RCC 7860 (cell line): ENCODE measurements at regions not wholly inside any gene's neighbourhood (a gene's known extent, or its start where the extent isn't known, plus 50 kb on each side); places are given as distances from the start of the nearest gene placed in this dataset.
"Not testable (repeated sequence)": the region's sequence is repeated elsewhere in the genome, so short reads cannot be mapped to it uniquely, and the experiment has no call there.

Experiments
- DNase-seq: peaks from one replicate; pipeline ENCODE4 v3.0.0-alpha.2; 2015; ENCODE audit warnings: low spot score
- FAIRE-seq: peaks from 2 replicates; lab custom pipeline; 2012; peaks lifted over from hg19 to GRCh38; lab: Jason Lieb, UNC

DNA sequence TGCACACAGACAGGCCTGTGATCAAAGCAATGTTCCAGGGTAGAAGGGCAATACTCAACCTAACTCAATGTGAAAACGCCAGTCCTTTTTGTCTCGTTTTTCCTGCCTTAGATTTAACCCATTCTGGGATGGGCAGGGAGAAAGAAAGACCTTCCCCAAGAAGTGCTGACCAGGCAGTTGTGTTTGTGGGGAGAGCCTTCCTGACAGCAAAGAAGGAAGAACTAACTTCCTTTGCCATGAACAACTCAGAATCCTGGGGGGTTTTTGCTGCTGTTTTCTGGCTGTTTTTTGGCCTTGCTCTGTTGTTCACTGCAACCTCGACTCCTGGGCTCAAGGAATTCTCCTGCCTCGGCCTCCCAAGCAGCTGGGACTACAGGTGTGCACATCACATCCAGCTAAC, 112.0 kb upstream of the RAB4A start:
- DNase-seq (no peak), FAIRE-seq (no peak)

DNA sequence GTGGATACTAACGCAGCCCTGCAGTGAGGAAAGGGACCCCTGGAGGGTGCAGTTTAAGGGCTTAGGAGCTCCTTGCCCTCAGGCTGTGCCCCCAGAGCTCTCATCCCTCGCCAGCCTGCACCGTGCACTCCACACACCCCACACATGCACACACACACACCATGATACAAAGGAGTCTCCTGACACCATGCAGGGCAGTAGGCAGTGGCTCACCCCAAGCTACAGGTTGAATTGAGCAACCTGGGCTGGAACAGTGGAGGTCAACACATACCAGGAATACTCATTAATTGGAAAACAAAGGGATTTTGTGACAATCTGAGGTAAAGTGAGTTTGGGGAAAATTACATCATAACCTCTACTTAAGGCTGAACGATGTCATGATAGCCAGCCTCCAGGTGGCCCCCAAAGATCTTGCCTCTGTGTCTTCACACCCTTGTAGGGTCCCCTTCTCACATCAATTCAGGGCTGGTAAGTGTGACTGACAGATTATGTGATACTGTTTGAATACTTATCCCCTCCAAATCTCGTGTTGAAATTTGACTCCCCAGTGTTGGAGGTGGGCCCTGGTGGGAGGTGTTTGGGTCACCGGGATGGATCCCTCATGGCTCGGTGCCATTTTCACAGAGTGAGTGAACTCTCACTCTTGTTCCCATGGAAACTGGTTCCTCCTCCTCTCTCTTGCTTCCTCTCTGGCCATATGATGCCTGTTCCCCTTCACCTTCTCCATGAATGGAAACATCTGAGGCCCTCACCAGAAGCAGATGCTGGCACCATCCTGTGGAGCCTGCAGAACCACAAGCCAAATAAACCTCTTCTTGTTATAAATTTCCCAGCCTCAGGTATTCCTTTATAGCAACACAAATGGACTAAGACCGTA, 111.0 kb upstream of the RAB4A start:
- DNase-seq: no peak
- no peak for FAIRE-seq

DNA sequence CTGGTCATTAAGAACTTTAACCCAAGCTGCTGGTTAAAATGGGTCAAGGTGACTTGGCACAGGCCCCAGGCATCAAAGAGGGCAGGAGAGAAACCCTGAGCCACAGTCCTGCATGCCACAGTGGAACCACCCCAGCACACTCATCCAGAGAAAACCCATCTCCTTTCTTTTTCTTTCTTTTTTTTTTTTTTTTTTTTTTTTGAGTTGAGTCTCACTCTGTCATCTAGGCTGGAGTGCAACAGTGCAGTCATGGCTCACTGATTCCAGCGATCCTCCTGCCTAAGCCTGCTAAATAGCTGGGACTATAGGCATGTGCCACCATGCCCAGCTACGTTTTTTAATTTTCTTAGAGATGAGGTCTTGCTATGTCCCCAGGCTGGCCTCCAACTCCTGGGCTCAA, 109.2 kb upstream of the RAB4A start:
- DNase-seq: peak; percentile 35
- FAIRE-seq: peak; percentile 51

DNA sequence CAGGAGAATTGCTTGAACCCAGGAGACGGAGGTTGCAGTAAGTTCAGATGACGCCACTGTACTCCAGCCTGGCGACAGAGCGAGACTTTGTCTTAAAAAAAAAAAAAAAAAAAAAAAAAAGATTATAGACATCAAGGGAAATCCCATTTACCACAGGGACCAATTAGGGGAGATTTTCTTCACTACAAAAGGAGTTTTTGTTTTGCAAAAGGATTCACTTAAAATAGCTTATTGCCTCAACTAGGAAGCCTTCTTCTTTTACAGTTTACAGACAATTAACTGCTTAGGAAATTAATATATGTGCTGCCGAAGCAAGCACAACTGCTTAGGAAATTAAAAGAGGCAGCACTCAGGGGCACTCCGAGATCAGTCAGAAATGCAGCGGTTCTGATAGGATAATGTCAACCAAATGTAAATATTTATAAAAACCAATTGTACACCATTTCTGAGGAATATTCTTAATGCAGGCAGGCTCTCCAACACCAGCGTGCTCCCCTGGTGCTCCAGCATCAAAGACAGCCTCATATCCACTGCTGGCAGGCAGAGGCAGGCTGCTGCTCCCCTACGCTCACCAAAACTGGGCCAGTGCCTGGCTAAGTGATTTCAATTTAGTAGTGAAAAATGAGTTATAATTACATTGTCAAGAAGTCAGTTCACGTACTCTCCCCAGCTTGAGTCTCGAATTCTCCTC, 107.9 kb upstream of the RAB4A start:
- no peak for FAIRE-seq
- no peak for DNase-seq

DNA sequence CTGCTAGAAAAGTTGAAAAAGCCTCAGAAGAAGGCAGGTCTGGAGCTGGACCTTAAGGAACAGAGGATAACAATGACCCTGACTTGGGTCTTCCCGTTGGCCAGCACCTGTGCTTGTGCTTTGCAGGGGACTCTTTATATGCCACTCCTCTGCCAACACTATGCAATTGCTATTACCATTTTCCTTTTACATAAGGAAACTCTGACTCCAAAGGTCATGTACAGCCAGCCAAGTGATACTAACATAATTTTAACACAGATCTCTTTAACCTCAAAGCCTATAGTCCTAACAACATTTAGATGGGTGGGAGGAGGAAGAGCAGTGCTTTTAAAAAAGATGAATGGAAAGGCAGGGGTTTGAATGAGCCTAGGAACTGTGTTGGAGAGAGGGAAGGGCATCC, 106.6 kb upstream of the RAB4A start:
- FAIRE-seq (no peak), DNase-seq (no peak)

DNA sequence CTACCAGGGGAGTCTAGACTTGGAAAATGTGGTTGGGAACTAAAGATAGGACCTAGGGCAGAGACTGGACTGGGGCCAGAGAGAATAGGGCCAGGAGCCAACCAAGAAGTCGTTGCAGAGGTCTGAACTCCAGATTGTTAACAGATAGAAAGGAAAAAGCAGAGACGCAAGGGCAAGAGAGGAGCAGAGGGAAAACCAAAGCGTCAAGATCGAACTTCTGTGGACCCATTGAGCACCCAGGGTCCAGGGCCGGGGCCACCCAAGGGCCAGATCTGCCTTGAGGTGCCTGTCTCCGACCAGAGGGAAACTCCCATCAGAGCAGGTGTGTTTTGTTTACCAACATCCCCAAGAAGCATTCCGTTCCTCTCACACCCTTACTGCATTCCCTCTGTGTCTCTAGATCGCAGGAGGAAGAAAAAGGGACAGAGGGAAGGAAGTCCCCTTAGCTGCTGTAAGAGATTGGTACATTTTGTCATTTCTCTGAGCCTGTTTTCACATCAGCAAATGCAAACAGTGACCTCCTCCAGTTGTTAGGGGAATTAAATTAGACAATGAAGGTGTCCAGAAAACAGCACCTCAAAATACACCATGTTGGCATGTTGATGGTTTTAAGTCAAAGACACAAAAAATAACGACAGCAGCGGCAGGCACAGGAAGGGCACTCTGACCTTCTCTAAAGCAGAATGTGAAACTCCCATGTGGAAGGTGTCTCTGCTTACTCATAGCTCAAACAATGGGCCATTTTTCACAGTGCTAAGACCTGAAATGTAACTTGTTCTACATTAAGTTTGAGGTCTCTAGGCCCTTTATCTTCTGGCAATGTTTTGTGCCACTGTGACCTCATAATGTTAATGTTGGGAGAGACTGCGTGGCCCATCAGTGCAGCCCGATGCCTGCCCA, 105.8 kb upstream of the RAB4A start:
- DNase-seq (no peak), FAIRE-seq (no peak)

DNA sequence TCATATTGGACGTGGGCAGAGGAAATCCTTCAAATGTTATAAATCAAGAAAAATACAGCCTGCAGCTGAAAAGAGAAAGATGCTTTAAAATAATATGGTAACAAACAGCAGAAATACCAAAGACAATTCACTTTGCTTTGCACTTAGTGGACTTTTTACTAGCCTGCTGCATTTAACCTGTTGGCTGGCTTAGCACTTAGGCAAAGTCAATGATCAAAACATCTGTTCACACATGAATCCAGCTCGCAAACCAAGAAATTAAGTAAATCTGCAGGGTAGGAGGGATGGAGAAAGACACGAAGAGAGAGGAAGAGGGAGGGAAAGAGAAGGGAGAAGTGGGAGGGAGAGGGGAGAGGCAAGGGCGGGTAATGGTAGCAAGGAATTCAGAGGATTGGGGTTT, 103.6 kb upstream of the RAB4A start:
- no peak for DNase-seq
- no peak for FAIRE-seq

DNA sequence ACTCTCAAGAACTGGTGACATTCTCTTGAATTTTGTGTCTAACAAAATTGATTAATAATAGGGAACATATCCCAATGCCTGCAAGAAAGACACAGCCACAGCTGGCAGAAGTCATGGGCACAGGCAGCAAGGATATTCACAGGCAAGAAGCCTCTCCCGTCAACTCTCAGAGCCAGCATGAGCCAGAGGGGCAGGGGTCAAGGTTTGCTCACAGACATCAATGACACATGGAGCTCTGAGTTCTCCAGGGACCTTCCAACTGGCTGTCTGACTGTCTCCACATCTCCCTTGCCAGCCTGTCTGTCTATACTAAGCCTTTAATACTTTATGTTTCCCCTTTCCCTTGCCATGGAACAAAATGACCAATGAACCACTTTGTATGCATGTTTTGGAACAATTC, 101.5 kb upstream of the RAB4A start:
- FAIRE-seq (no peak), DNase-seq (no peak)

DNA sequence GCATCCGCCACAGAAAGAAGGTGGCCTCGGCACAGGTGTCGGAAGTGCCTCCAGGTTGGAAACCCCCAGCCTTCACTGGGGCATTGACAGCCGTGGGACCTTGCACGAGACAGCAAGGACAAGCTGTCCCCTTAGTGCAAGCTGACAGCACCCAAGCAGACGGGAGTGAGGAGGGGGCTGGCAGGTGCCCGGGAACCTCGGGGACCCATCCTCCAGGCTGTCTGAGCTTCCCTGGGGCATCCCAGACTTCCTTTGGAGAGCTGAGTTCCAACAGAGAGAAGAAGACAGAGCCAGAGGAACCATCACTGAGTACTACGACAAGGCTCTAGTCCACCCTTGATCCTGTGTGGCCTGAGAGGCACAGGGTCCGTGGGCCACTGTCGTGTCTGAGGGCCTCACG, 100.6 kb upstream of the RAB4A start:
- no peak for FAIRE-seq
- DNase-seq: no peak

DNA sequence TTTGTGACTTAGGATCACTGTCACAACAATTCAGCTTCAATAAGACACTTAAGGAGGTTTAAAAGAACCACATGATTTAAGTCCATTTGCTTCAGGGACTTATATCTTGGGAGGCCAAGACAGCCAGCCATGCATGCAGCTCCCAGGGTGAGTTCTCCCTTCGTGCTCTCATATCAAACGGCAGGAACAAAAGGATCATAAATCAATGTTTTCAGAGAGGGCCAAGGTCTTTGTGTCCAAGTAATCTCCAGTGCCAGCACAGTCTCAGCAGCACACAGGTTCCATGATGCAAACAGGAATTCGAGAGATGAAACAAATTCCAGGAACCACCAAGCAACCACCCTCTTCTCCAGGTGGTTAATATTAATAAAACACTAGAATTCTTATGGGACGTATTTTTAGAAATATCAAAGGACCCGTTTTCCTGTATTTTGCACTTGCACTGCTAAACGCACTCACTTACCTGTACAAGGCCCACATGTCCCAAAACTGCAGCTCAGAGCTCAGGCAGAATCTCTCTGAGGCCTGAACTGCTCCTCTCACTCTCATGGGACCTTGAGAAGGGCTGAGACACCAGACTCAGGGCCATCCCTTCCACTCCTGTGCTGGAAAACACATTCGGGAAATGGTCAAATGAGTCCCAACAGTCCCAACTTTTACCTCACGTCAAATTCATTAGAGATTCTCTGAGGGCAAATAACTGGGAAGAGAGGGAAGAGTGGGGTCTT, 100.0 kb upstream of the RAB4A start:
- FAIRE-seq (no peak), DNase-seq (no peak)

DNA sequence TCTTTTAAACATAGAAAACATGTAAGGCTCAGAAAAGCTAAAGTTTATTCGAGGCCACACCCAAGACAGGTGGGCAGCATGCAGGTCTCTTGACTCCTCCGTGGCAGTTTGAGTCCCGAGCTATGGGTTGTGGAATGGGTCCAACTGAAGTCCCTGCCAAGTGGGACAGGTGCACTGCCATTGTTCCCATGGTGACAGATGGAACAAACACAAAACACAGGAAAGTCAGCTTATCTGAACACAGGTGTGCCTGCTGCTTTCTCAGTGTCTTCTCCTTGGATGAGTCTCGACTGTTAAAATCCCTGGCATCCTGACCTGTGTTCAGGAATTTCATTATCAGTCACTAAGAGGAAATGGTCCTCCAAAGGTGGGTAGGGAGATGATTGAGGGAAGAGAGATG, 99.0 kb upstream of the RAB4A start:
- DNase-seq (no peak), FAIRE-seq (no peak)

DNA sequence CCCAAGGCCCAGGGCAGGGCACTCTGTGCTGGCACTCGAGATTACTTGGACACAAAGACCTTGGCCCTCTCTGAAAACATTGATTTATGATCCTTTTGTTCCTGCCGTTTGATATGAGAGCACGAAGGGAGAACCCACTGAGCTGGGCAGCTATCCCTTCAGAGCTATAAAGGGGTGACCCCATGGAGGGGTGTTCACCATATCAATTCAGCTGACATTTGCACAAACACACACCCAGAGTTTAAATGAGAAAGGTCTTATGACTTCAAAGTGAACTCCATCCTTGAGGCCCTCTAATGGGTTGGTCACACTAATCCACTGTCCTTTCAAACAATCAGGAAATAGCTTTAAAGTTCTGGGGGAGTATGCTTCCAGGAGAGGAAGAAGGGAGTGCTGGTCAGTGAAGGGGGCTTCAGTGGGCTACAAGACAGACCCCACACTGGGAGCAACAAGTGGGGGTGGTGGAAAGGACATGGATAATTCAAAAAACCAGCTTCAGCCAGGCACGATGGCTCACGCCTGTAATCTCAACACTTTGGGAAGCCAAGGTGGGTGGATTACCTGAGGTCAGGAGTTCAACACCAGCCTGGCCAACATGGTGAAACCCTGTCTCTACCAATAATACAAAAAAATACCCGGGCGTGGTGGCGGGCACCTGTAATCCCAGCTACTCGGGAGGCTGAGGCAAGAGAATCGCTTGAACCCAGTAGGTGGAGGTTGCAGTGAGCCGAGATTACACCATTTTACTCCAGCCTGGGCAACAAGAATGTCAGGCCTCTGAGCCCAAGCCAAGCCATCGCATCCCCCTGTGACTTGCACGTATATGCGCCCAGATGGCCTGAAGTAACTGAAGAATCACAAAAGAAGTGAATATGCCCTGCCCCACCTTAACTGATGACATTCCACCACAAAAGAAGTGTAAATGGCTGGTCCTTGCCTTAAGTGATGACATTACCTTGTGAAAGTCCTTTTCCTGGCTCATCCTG, 97.1 kb upstream of the RAB4A start:
- not testable (repeated sequence) for DNase-seq, FAIRE-seq

DNA sequence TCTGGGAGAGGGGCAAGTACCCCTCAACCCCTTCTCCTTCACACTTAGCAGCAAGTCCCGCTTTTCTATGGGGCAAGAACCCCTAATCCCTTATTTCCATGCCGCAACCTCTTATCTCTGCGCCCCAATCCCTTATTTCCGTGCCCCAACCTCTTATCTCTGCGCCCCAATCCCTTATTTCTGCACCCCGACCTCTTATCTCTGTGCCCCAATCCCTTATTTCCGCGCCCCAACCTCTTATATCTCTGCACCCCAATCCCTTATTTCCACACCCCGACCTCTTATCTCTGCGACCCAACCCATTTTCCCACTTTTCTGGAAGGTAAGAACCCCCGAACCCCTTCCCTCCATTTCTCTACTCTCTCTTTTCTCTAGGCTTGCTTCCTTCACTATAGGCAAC, 95.6 kb upstream of the RAB4A start:
- not testable (repeated sequence) for DNase-seq

DNA sequence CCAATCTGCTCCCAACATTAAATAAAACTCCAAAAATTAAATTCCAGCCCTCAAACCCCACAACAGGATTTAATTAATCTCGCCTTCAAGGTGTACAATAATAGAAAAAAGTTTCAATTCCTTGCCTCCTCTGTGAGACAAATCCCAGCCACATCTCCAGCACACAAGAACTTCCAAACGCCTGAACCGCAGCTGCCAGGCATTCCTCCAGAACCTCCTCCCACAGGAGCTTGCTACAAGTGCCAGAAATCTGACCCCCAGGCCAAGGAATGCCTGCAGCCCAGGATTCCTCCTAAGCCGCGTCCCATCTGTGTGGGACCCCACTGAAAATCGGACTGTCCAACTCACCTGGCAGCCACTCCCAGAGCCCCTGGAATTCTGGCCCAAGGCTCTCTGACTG, 94.5 kb upstream of the RAB4A start:
- not testable (repeated sequence) for DNase-seq, FAIRE-seq

More for the DNA sequence above, 95.6 kb upstream of the RAB4A start:
- FAIRE-seq: not testable (repeated sequence)

DNA sequence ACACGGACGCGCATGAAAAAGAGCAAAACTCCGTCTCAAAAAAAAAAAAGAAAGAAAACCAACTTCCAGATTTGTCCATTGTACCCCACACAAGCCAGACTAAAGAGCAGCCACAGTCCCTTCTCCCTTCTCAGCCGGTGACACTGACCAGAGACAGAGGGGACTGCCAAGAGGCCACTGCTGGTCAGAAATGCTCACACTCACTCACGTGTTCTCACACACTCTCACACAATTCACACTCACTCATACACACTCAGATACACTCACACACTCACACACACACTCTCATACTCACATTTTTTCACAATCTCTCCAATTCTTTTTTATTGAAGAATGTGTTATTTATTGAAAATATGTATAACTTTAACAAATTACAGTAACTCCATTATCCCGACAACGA, 90.8 kb upstream of the RAB4A start:
- DNase-seq (no peak), FAIRE-seq (no peak)

DNA sequence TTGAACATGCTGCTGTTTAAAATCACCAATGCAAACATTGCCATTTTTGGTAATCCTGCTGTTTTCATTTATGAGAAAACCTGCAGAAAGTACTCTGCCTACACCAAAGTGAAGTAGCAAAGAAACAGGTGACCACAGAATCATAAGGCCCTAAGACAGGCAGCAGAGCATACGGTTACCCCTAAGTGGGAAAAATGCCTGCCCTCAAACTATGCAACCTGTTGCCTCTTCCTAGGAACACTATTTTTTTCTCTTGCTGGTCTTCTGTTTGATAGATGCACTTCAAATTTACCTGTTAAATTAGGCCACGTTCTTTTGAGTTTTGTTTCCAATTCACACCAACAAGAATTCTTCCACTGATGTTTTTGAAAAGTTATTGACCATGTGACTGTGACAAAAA, 89.5 kb upstream of the RAB4A start:
- no peak for FAIRE-seq
- DNase-seq: no peak

DNA sequence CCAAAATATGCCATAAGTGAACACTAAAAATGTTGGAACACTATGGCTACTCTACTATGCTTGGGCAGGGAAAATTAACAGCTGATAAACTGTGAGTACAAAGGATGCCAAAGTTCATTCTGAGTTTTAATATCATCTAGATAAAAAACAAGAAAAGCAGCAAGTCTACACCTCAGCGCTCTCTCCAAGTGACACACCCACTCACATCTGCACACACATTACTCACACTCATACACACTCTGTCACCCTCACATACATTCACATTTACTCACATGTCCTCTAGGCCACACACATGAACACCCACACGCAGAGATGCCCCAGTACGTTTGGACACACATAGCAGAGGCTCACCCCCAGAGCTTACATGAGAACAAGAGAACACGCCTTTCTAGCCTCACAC, 87.3 kb upstream of the RAB4A start:
- FAIRE-seq: no peak
- DNase-seq: no peak

DNA sequence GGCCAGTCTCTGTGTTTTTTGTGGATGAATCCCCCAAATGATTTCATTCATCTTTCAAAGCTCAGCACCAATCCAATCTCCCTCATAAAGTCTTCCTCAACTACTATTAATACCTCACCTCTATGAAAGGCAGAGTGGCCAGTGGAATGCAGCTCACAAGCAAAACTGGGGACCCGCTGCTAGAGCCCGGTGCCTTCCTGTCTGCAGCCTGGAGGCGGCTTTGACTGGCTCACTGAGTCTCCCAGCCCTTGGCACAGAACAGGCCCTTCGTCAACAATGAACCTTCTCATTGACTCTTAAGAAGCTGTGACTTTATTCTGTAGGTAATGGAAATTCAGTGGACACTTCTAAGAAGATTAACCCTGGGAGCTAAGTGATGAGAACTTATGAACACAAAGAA, 86.8 kb upstream of the RAB4A start:
- FAIRE-seq: no peak

DNA sequence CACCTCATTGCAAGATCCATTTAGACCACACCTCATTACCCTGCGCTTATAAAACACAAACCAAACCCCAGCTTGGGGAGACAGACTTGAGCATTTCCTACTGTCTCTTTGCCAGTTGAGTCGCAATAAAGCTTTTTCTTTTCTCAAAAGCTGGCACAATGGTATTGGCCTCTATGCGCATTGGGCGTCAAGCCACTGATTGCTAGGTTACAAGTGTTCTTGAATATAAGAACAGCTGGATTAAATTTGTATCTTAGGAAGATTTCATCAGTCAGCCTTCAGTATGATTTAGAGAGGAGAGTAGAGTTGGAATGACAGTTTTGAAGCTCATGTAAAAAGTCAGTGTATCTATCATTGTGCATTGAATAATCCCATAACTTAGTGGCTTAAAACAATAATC, 84.9 kb upstream of the RAB4A start:
- FAIRE-seq: no peak
- no peak for DNase-seq

More for the DNA sequence above, 86.8 kb upstream of the RAB4A start:
- no peak for DNase-seq
